ENCODE measurements at regions not wholly inside any gene's neighbourhood (a gene's known extent, or its start where the extent isn't known, plus 50 kb on each side); places are given as distances from the start of the nearest gene placed in this dataset.
"Not testable (repeated sequence)": the region's sequence is repeated elsewhere in the genome, so short reads cannot be mapped to it uniquely, and the experiment has no call there.

GRCh38 chr4:154164931-154165839, 326.4 kb downstream of the DCHS2 start:
- TF ChIP-seq CTCF (IDR thresholded peaks at IDR 0.05; ENCODE audit: low read depth, low read length, missing control alignments), result no peak
- in situ Hi-C loops (cut with HindIII; ENCODE audit: low pct_ligation_motif_present, low sequenced_read_pairs), result no loop called here

GRCh38 chr4:154160519-154161301, 330.9 kb downstream of the DCHS2 start:
- DNase-seq, result no peak
- no peak overlapping the region for H3K27ac ChIP-seq
- TF ChIP-seq CTCF (IDR thresholded peaks at IDR 0.05; ENCODE audit: low read depth, low read length, missing control alignments), result no peak
- H3K36me3 ChIP-seq (replicated peaks), result no peaks in the 10 kb centered on the region
- H3K27me3 ChIP-seq (replicated peaks), result no peaks in the 10 kb centered on the region
- no peak overlapping the region for H3K4me3 ChIP-seq (ENCODE audit: low read depth, low read length)
- in situ Hi-C loops (cut with HindIII; ENCODE audit: low pct_ligation_motif_present, low sequenced_read_pairs), result no loop called here

More at GRCh38 chr4:154164931-154165839, 326.4 kb downstream of the DCHS2 start:
- Histone ChIP-seq H3K27ac (no peak overlapping the region), H3K4me3 (ENCODE audit: low read depth, low read length) (no peak overlapping the region), H3K36me3 (replicated peaks) (no peaks in the 10 kb centered on the region), H3K27me3 (replicated peaks) (no peaks in the 10 kb centered on the region)
- DNase-seq, result peak; percentile 69

- no peak for TF ChIP-seq CTCF (IDR thresholded peaks at IDR 0.05; ENCODE audit: low read depth, low read length, missing control alignments)
- in situ Hi-C loops (cut with HindIII; ENCODE audit: low pct_ligation_motif_present, low sequenced_read_pairs), result no loop called here
- Histone ChIP-seq H3K27me3 (replicated peaks) (no peaks in the 10 kb centered on the region), H3K4me3 (ENCODE audit: low read depth, low read length) (no peak overlapping the region), H3K27ac (no peak overlapping the region), H3K36me3 (replicated peaks) (no peaks in the 10 kb centered on the region)
- no peak for DNase-seq
These were observed 333.0 kb downstream of the DCHS2 start for GRCh38 chr4:154158361-154159155.

- no peak for TF ChIP-seq CTCF (IDR thresholded peaks at IDR 0.05; ENCODE audit: low read depth, low read length, missing control alignments)
- Histone ChIP-seq H3K27ac (no peak overlapping the region), H3K36me3 (replicated peaks) (no peaks in the 10 kb centered on the region), H3K4me3 (ENCODE audit: low read depth, low read length) (no peak overlapping the region), H3K27me3 (replicated peaks) (no peaks in the 10 kb centered on the region)
- in situ Hi-C loops (cut with HindIII; ENCODE audit: low pct_ligation_motif_present, low sequenced_read_pairs), result no loop called here
- DNase-seq, result no peak
These were observed 339.1 kb downstream of the DCHS2 start for GRCh38 chr4:154152546-154152945.

GRCh38 chr4:154149236-154149635, 342.4 kb downstream of the DCHS2 start:
- in situ Hi-C loops (cut with HindIII; ENCODE audit: low pct_ligation_motif_present, low sequenced_read_pairs); H3K36me3 ChIP-seq (replicated peaks); H3K4me3 ChIP-seq (ENCODE audit: low read depth, low read length); H3K27me3 ChIP-seq (replicated peaks); DNase-seq; H3K27ac ChIP-seq: not testable (repeated sequence)
